Omental fat pad (tissue), 3 donors: ENCODE measurements at regions not wholly inside any gene's neighbourhood (a gene's known extent, or its start where the extent isn't known, plus 50 kb on each side); places are given as distances from the start of the nearest gene placed in this dataset.

Source experiments
- ATAC-seq: fragments of 150-250 bp; one replicate; pipeline ENCODE4 v1.9.1; 2016; ENCODE audit warnings: mild to moderate bottlenecking, moderate library complexity; ENCODE audit not compliant: low FRiP score
- DNase-seq: peaks from one replicate; pipeline ENCODE4 v3.0.0-alpha.2; 2019; ENCODE audit warnings: low spot score
- TF ChIP-seq, protein P1 (sequence below), 3 donors: fragments of 450-650 bp; IDR thresholded peaks; one replicate each; pipeline ENCODE4 v1.5.1; 2016 to 2017; ENCODE audit warnings: antibody characterized with exemption in 3 of 3, mild to moderate bottlenecking in 3 of 3, moderate library complexity in 2 of 3

GRCh38 chr5:110258460-110259216 lies 467.8 kb downstream of the TMEM232 start:
- no peak for ATAC-seq

DNA sequence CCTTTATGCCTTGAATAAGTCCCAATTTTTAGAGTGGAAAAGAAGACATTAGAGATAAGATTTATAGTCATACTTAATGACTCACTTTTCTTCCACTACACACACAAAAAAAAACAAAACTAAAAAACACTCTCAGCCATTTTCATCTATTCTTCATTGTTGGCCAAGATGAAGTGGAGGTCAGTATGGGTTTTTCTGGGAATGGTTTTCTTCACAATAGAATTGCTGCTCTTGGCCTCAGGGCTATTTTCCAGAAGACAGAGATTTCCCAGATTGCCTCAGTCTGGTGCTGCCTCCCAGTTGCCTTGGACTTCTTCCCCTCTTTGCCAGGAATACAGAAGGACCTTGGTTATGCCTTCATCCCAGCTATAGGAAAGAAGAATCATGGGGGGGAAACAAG lies 463.7 kb downstream of the TMEM232 start:
- no peak for DNase-seq
- no peak for ATAC-seq
- TF ChIP-seq, protein P1, sequence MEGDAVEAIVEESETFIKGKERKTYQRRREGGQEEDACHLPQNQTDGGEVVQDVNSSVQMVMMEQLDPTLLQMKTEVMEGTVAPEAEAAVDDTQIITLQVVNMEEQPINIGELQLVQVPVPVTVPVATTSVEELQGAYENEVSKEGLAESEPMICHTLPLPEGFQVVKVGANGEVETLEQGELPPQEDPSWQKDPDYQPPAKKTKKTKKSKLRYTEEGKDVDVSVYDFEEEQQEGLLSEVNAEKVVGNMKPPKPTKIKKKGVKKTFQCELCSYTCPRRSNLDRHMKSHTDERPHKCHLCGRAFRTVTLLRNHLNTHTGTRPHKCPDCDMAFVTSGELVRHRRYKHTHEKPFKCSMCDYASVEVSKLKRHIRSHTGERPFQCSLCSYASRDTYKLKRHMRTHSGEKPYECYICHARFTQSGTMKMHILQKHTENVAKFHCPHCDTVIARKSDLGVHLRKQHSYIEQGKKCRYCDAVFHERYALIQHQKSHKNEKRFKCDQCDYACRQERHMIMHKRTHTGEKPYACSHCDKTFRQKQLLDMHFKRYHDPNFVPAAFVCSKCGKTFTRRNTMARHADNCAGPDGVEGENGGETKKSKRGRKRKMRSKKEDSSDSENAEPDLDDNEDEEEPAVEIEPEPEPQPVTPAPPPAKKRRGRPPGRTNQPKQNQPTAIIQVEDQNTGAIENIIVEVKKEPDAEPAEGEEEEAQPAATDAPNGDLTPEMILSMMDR (IDR thresholded peaks at IDR 0.05) = no peak

More at GRCh38 chr5:110258460-110259216, 467.8 kb downstream of the TMEM232 start:
- no peak for DNase-seq
- TF ChIP-seq, protein P1 (IDR thresholded peaks at IDR 0.05) = no peak

GRCh38 chr5:110264661-110265060 lies 461.8 kb downstream of the TMEM232 start:
- DNase-seq = no peak
- TF ChIP-seq, protein P1 (IDR thresholded peaks at IDR 0.05) = no peak
- ATAC-seq = no peak

- TF ChIP-seq, protein P1 (IDR thresholded peaks at IDR 0.05) = no peak
- ATAC-seq = no peak
- DNase-seq = no peak
Observed at GRCh38 chr5:110265162-110265561, 461.3 kb downstream of the TMEM232 start.

DNA sequence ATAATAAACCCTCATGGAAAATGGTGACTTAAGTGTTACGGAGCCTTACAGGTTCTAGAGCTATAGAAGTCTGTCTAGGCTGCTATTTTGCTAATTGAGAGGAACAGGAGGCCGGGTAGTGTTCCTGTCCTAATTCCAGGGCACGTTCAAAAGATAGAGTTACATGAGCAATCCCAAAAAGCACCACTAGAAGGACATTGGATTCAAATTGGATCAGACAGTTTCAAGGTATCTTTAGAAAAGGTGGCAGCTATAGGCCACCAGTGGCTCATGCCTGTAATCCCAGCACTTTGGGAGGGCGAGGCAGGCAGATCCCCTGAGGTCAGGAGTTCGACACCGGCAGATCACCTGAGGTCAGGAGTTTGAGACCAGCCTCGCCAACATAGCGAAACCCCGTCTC lies 458.8 kb downstream of the TMEM232 start:
- DNase-seq = no peak
- no peak for ATAC-seq
- TF ChIP-seq, protein P1 (IDR thresholded peaks at IDR 0.05) = no peak

GRCh38 chr5:110268283-110268682 lies 458.2 kb downstream of the TMEM232 start:
- no peak for DNase-seq
- TF ChIP-seq, protein P1 (IDR thresholded peaks at IDR 0.05) = no peak
- no peak for ATAC-seq

GRCh38 chr5:110268985-110269384 lies 457.5 kb downstream of the TMEM232 start:
- ATAC-seq = no peak
- no peak for DNase-seq
- TF ChIP-seq, protein P1 (IDR thresholded peaks at IDR 0.05) = no peak
